Panc1 (cell line): ENCODE measurements at regions not wholly inside any gene's neighbourhood (a gene's known extent, or its start where the extent isn't known, plus 50 kb on each side); places are given as distances from the start of the nearest gene placed in this dataset.

ENCODE experiments used
- ATAC-seq: fragments of 200-7000 bp; cut with Tn5 transposase; 2 replicates; pipeline ENCODE4 v1.9.1; 2020; ENCODE audit warnings: mild to moderate bottlenecking, moderate library complexity
- BruUV-seq: library from RNA; stranded (reverse); fragments of 400-500 nt; replicated peaks from 2 replicates; lab custom pipeline; 2021; lab: Mats Ljungman, UMichigan
- CTCF ChIA-PET: fragments of 300-600 bp; sonication (Branson Sonifier 250); formaldehyde crosslinking; loops from one replicate; lab custom pipeline; 2022; ENCODE audit warnings: antibody characterized with exemption; lab: Charles Lee
- POLR2A ChIA-PET: fragments of 300-600 bp; sonication (Branson Sonifier 250); formaldehyde crosslinking; loops from one replicate; lab custom pipeline; 2022; ENCODE audit warnings: antibody characterized with exemption; lab: Charles Lee
- DNase-seq: peaks from one replicate; pipeline ENCODE4 v3.0.0-alpha.2; 2010; ENCODE audit warnings: low read depth, low spot score
- H3K27ac ChIP-seq: 2 replicates; pipeline ENCODE4 v1.5.1; 2011; ENCODE audit warnings: mild to moderate bottlenecking, low read length, inconsistent platforms
- H3K27me3 ChIP-seq: fragments of 200-500 bp; sonication (Bioruptor generic); 2 replicates; pipeline ENCODE4 v1.6.0; 2014; ENCODE audit warnings: low read length, inconsistent platforms; ENCODE audit not compliant: control insufficient read depth, insufficient read depth
- H3K36me3 ChIP-seq: fragments of 200-500 bp; sonication (Bioruptor generic); 2 replicates; pipeline ENCODE4 v1.5.1; 2014; ENCODE audit warnings: inconsistent platforms, mild to moderate bottlenecking, low read length, moderate library complexity; ENCODE audit not compliant: control insufficient read depth, insufficient read depth
- H3K4me1 ChIP-seq: 2 replicates; pipeline ENCODE4 v1.5.1; 2011; ENCODE audit warnings: inconsistent platforms, mild to moderate bottlenecking, low read length, moderate library complexity; ENCODE audit not compliant: control insufficient read depth, insufficient read depth
- H3K4me3 ChIP-seq, 2 experiments: 2 replicates each; pipeline ENCODE4 v1.5.1; 2011 to 2012; ENCODE audit warnings: low read depth in 2 of 2, low read length in 2 of 2, mild to moderate bottlenecking in 2 of 2, inconsistent platforms in 1 of 2, moderate library complexity in 1 of 2
- H3K9me3 ChIP-seq: fragments of 200-500 bp; sonication (Bioruptor generic); 2 replicates; pipeline ENCODE4 v1.5.1; 2014; ENCODE audit warnings: low read depth, mild to moderate bottlenecking, inconsistent platforms, low read length, moderate library complexity; ENCODE audit not compliant: control insufficient read depth, insufficient read depth
- CTCF ChIP-seq: fragments of 450-650 bp; IDR thresholded peaks from 2 replicates; pipeline ENCODE4 v1.5.1; 2017; ENCODE audit warnings: mild to moderate bottlenecking
- POLR2AphosphoS5 ChIP-seq: IDR thresholded peaks from 2 replicates; pipeline ENCODE4 v1.6.1; 2012; ENCODE audit warnings: mild to moderate bottlenecking, low read depth, low read length, moderate library complexity
- REST ChIP-seq, 2 experiments: IDR thresholded peaks; 2 replicates each; pipeline ENCODE4 v1.6.1; 2011 to 2012; ENCODE audit warnings: low read depth in 2 of 2, control low read depth in 1 of 2, low read length in 1 of 2, mild to moderate bottlenecking in 1 of 2, moderate library complexity in 1 of 2; ENCODE audit not compliant: insufficient read depth in 1 of 2
- SIN3A ChIP-seq: IDR thresholded peaks from 2 replicates; pipeline ENCODE4 v1.6.1; 2012; ENCODE audit warnings: low read depth, mild to moderate bottlenecking, low read length, moderate library complexity, borderline replicate concordance; ENCODE audit not compliant: insufficient read depth
- TCF7L2 ChIP-seq: IDR thresholded peaks from 2 replicates; pipeline ENCODE4 v1.6.1; 2011; ENCODE audit warnings: mild to moderate bottlenecking, low read depth, low read length, inconsistent platforms
- in situ Hi-C: cut with HindIII; loops from 2 replicates; pipeline ENCODE4 v1.10.0; 2016; ENCODE audit warnings: low sequenced_read_pairs, low pct_unique_long_range_greater_than_20kb
- intact Hi-C: fragments of 100-400 bp; cut with micrococcal nuclease; formaldehyde crosslinking; loops from one replicate; pipeline ENCODE4 v1.10.0; 2022; ENCODE audit not compliant: unreplicated experiment

- no peaks in the 10 kb centered on the region for H3K36me3 ChIP-seq
- CTCF ChIA-PET = no interaction called here
- DNase-seq (no peak), ATAC-seq (no peak)
- H3K4me3 ChIP-seq = no peak overlapping the region
- POLR2A ChIA-PET = no interaction called here
- intact Hi-C loops (no loop called here), in situ Hi-C loops (no loop called here)
- TF ChIP-seq POLR2AphosphoS5 (no peak), SIN3A (no peak), TCF7L2 (no peak), CTCF (no peak)
- no peaks in the 10 kb centered on the region for H3K27me3 ChIP-seq
- no peaks in the 10 kb centered on the region for H3K4me1 ChIP-seq
- no TSS peak for BruUV-seq
- no peak overlapping the region for H3K27ac ChIP-seq
- H3K9me3 ChIP-seq = no peaks in the 10 kb centered on the region
Measured at GRCh38 chr3:115499666-115500065, 123.6 kb upstream of the GAP43 start.

DNA sequence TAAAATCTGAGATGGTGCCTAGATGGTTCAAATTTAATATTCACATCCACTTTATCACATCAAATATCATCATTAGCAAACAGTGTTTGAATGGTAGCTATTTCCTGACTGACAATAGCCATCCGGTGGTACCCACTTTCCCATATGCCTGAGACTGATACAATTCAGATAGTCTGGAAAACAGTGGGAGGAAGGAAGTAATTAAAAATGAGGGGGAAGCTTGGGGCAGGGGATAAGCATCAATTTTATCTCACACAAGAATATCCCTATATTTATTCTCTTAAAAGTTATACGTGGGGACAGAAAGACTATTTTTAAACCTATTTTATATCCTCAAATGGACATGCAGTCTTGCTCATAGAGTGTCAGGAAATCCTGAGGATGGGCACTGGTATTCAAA, 122.5 kb upstream of the GAP43 start:
- POLR2A ChIA-PET = no interaction called here
- Histone ChIP-seq H3K4me1 (no peaks in the 10 kb centered on the region), H3K9me3 (no peaks in the 10 kb centered on the region), H3K27ac (no peak overlapping the region), H3K36me3 (no peaks in the 10 kb centered on the region), H3K4me3 (no peak overlapping the region), H3K27me3 (no peaks in the 10 kb centered on the region)
- ATAC-seq (no peak), DNase-seq (no peak)
- intact Hi-C loops = no loop called here
- TF ChIP-seq POLR2AphosphoS5 (no peak), SIN3A (no peak), REST (IDR thresholded peaks at IDR 0.05; ENCODE audit: insufficient read depth in 1 of 2, low read depth in 2 of 2, low read length in 1 of 2) (no peak), CTCF (no peak), TCF7L2 (no peak)
- CTCF ChIA-PET = no interaction called here
- no TSS peak for BruUV-seq
- in situ Hi-C loops = no loop called here

DNA sequence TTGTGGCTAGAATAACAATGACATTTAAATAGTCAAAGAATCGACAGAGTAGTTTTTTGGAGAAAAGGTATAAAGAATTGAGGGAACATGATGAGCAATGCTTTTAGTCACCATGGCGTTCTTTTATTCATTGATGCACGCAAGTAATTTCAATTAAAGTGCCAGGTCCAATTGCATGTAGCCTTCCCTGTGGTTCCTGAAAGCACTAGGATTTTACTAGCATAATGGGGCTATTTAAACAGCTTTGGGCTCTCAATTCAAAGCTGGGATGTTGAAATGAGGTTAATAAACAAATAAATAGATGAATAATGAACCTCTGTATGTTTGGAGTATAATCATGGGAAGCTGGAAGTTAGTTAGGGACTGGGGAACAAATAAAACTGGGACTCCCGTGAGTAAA, 121.2 kb upstream of the GAP43 start:
- Histone ChIP-seq H3K27ac (no peak overlapping the region), H3K36me3 (no peaks in the 10 kb centered on the region), H3K4me1 (no peaks in the 10 kb centered on the region), H3K9me3 (no peaks in the 10 kb centered on the region), H3K4me3 (no peak overlapping the region), H3K27me3 (no peaks in the 10 kb centered on the region)
- TF ChIP-seq CTCF (no peak), REST (IDR thresholded peaks at IDR 0.05; ENCODE audit: insufficient read depth in 1 of 2, low read depth in 2 of 2, low read length in 1 of 2) (no peak), SIN3A (no peak), TCF7L2 (no peak), POLR2AphosphoS5 (no peak)
- ChIA-PET POLR2A (no interaction called here), CTCF (no interaction called here)
- DNase-seq (no peak), ATAC-seq (no peak)
- intact Hi-C loops = no loop called here
- no TSS peak for BruUV-seq
- in situ Hi-C loops = no loop called here
